Common myeloid progenitor, CD34-positive (primary cell): ENCODE measurements at regions not wholly inside any gene's neighbourhood (a gene's known extent, or its start where the extent isn't known, plus 50 kb on each side); places are given as distances from the start of the nearest gene placed in this dataset.

Source experiments
- CTCF ChIA-PET: fragments of 350-600 bp; sonication (Branson Sonifier 250); formaldehyde crosslinking; loops from one replicate; lab custom pipeline; 2021; ENCODE audit warnings: antibody characterized with exemption; lab: Charles Lee
- POLR2A ChIA-PET: fragments of 350-600 bp; sonication (Branson Sonifier 250); formaldehyde crosslinking; loops from one replicate; lab custom pipeline; 2021; ENCODE audit warnings: antibody characterized with exemption; lab: Charles Lee
- DNase-seq, 3 donors: peaks; one replicate each; pipeline versions ENCODE4 v3.0.0 to v3.0.0-alpha.2; 2013
- H3K27ac ChIP-seq, 2 experiments: 1 replicate in 1 of 2; 2 replicates in 1 of 2; pipeline ENCODE4 v1.7.0; 2013; ENCODE audit warnings: inconsistent platforms in 2 of 2, low read length in 2 of 2, mild to moderate bottlenecking in 2 of 2, low read depth in 1 of 2, moderate library complexity in 1 of 2; ENCODE audit not compliant: severe bottlenecking in 2 of 2, insufficient read depth in 1 of 2, poor library complexity in 1 of 2
- H3K27me3 ChIP-seq, 5 experiments: replicated peaks in 2 of 5; 1 replicate in 3 of 5; 2 replicates in 2 of 5; pipeline versions ENCODE4 v1.6.1 to v1.7.0; 2013; ENCODE audit warnings: low read length in 4 of 5, mild to moderate bottlenecking in 2 of 5, moderate library complexity in 2 of 5, inconsistent platforms in 1 of 5; ENCODE audit not compliant: insufficient read depth in 5 of 5, control insufficient read depth in 4 of 5
- H3K36me3 ChIP-seq, 4 experiments: 1 replicate in 2 of 4; 2 replicates in 2 of 4; pipeline versions ENCODE4 v1.6.1 to v1.7.0; 2013; ENCODE audit warnings: low read length in 3 of 4, control low read depth in 1 of 4, mild to moderate bottlenecking in 1 of 4; ENCODE audit not compliant: control insufficient read depth in 4 of 4, insufficient read depth in 4 of 4
- H3K4me1 ChIP-seq, 4 experiments: 1 replicate in 3 of 4; 2 replicates in 1 of 4; pipeline versions ENCODE4 v1.6.1 to v1.7.1; 2013; ENCODE audit warnings: low read length in 3 of 4, mild to moderate bottlenecking in 3 of 4, control low read depth in 1 of 4, inconsistent platforms in 1 of 4, moderate library complexity in 1 of 4; ENCODE audit not compliant: control insufficient read depth in 4 of 4, insufficient read depth in 4 of 4; ENCODE audit errors: control extremely low read depth in 1 of 4
- H3K4me3 ChIP-seq, 7 experiments: 1 replicate in 4 of 7; 2 replicates in 3 of 7; pipeline versions ENCODE4 v1.5.1 to v1.7.0; 2013; ENCODE audit warnings: mild to moderate bottlenecking in 7 of 7, low read length in 6 of 7, moderate library complexity in 6 of 7, inconsistent platforms in 2 of 7, low read depth in 2 of 7, control low read depth in 1 of 7; ENCODE audit not compliant: insufficient read depth in 4 of 7, control insufficient read depth in 1 of 7; ENCODE audit errors: extremely low read depth in 1 of 7
- H3K9me3 ChIP-seq, 5 experiments: 1 replicate in 4 of 5; 2 replicates in 1 of 5; pipeline versions ENCODE4 v1.6.1 to v1.7.1; 2013; ENCODE audit warnings: low read length in 4 of 5, mild to moderate bottlenecking in 2 of 5, inconsistent platforms in 1 of 5, low read depth in 1 of 5, moderate library complexity in 1 of 5; ENCODE audit not compliant: control insufficient read depth in 4 of 5, insufficient read depth in 2 of 5; ENCODE audit errors: control extremely low read depth in 1 of 5
- WGBS: methylation state at CpG from one replicate; pipeline ENCODE4 v1.1.5; 2013; ENCODE audit not compliant: insufficient coverage; 5-methylcytosine and 5-hydroxymethylcytosine counted together

DNA sequence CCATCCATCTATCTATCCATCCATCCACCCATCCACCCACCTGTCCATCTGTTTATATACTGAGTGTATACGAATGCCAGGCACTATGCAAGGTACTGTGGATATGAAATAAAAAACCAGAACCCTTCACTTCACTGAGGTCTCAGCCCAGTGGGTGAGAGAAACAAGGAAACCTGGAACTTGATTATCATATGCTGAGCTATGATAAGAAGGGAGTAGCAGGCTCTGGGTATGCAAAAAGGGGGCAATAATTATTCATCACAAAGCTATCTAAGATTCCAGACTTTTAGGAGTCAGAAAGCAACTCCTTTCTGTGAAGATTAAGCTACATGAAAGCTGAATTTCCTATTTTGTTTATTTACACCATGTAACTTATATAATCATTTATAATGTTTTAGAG is 327.7 kb upstream of the IL12A start:
- Histone ChIP-seq H3K9me3 (peaks cover 0 to 6% (median 2%) of the 10 kb centered on the region in 5 experiments), H3K4me1 (no peaks in the 10 kb centered on the region), H3K36me3 (no peaks in the 10 kb centered on the region), H3K27ac (no peak overlapping the region), H3K27me3 (no peaks in the 10 kb centered on the region), H3K4me3 (no peak overlapping the region)
- DNase-seq = no peak
- WGBS = 100% methylated on average over 1 of the region's 1 CpG
- POLR2A ChIA-PET = no interaction called here
- CTCF ChIA-PET = no interaction called here

DNA sequence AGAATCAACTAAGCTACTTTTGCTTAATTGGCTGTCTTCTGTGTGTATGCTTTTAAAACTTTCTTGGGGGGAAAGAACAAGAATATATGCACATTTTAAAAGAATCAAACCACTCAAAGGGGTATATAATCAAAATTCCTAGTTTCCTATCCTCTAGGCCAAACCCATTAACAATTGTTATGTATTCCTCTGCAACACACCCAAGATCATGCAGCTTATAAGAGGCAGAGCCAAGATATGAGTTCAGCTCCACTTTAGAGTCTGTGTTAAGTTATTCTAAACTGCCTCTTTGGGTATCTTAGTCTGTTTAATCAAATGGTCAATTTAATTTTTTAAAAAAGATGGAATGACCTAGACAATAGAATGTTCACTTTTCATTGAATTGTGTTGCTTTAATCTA is 326.1 kb upstream of the IL12A start:
- peaks cover 0 to 6% (median 2%) of the 10 kb centered on the region in 5 experiments for H3K9me3 ChIP-seq
- ChIA-PET CTCF (no interaction called here), POLR2A (no interaction called here)

DNA sequence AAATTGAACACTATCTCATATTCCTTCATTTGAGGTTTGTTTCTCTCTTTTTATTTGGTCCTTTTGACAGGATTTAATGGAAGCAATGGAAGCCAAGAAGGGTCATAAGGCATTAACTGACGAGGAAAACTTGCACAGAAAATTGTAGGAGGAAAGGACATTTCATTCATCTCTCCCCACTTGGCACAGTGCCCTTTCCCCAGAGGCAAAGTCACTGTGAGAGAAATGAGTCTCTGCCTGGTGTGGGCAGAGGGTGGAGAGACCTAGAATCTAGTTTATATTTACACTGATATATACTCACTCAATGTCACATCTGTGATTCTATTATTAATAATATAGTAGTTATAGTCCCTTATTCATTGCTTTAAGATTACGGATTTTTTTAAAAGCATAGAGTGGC is 324.6 kb upstream of the IL12A start:
- ChIA-PET POLR2A (no interaction called here), CTCF (no interaction called here)
- Histone ChIP-seq H3K27ac (no peak overlapping the region), H3K9me3 (peaks cover 0 to 6% (median 2%) of the 10 kb centered on the region in 5 experiments), H3K4me1 (no peaks in the 10 kb centered on the region), H3K27me3 (no peaks in the 10 kb centered on the region), H3K36me3 (no peaks in the 10 kb centered on the region), H3K4me3 (no peak overlapping the region)
- DNase-seq = no peak
- no CpG with 5 or more reads among the region's 2 CpGs for WGBS

More for the DNA sequence above, 326.1 kb upstream of the IL12A start:
- no peak overlapping the region for H3K27ac ChIP-seq
- no peaks in the 10 kb centered on the region for H3K36me3 ChIP-seq
- no peaks in the 10 kb centered on the region for H3K27me3 ChIP-seq
- H3K4me1 ChIP-seq = no peaks in the 10 kb centered on the region
- no peak for DNase-seq
- H3K4me3 ChIP-seq = no peak overlapping the region

DNA sequence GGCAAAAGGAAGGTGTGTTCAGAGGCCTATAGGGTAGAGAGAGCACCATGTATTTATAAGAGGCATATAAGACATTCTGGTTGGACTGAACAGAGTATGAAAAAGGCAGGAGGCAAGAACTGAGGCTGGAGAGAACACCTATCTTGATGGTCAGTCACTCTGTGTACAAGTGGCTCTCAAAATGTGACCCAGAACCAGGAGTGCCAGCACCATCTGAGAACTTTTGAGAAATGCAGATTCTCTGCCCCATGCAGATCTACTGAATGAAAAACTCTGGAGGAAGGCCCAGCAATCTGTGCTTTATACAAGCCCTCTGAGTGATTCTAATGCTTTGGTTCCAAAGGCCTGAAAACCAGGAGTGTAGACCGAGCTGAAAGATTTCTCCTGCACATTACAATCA is 324.0 kb upstream of the IL12A start:
- POLR2A ChIA-PET = no interaction called here
- 92% methylated on average over 1 of the region's 1 CpG for WGBS
- no peak overlapping the region for H3K4me3 ChIP-seq
- peaks cover 0 to 6% (median 2%) of the 10 kb centered on the region in 5 experiments for H3K9me3 ChIP-seq
- no peak for DNase-seq
- CTCF ChIA-PET = no interaction called here
- H3K4me1 ChIP-seq = no peaks in the 10 kb centered on the region
- no peak overlapping the region for H3K27ac ChIP-seq
- H3K27me3 ChIP-seq = peaks cover 0 to 2% (median 0%) of the 10 kb centered on the region in 5 experiments
- H3K36me3 ChIP-seq = no peaks in the 10 kb centered on the region

DNA sequence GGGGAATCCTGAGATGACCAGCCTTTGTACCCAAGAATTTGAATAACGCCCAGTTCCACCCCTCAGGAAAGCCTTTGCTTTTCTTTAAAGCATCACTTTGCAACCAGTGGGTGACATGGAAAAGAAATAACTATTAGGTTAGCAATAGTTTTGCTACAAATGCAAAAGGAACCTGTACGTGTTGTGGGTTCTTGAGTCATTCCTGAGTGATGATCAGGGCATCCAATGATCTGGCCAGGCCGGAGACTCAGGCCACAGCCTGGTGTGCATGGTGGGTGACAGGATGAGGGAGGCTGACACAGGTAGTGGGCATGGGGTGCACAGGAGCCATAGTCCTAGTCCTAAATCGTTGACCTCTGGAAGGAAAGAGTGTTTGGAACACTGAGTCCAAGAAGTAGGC is 321.4 kb upstream of the IL12A start:
- DNase-seq = no peak
- WGBS = 80% methylated on average over 4 of the region's 4 CpGs
- no peak overlapping the region for H3K4me3 ChIP-seq

DNA sequence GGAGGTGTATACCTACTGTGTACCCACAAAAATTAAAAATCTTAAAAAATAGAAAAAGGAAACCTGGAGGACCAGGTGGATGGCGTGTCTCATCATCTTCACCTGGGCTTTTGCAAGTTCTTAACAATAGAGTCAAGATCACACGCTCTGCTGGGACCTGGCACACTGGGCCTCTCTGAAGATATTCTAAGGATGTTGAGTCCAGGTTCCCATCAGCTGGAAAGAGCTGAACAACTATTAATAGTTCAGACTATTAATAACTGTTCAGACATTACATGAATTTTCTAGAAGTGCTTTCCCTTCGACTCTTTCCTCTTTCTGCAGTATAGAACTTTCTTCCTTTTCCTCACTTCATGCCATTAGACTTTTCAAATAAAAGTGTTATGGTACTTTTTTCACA is 320.2 kb upstream of the IL12A start:
- no peak overlapping the region for H3K27ac ChIP-seq
- no peaks in the 10 kb centered on the region for H3K9me3 ChIP-seq
- DNase-seq = no peak
- H3K4me1 ChIP-seq = no peaks in the 10 kb centered on the region
- CTCF ChIA-PET = no interaction called here
- WGBS = 100% methylated on average over 2 of the region's 3 CpGs
- no peaks in the 10 kb centered on the region for H3K36me3 ChIP-seq
- peaks cover 0 to 2% (median 0%) of the 10 kb centered on the region in 5 experiments for H3K27me3 ChIP-seq
- POLR2A ChIA-PET = no interaction called here
- H3K4me3 ChIP-seq = no peak overlapping the region

More for the DNA sequence above, 321.4 kb upstream of the IL12A start:
- Histone ChIP-seq H3K9me3 (peaks cover 0 to 2% (median 0%) of the 10 kb centered on the region in 5 experiments), H3K4me1 (no peaks in the 10 kb centered on the region), H3K36me3 (no peaks in the 10 kb centered on the region), H3K27me3 (peaks cover 0 to 2% (median 0%) of the 10 kb centered on the region in 5 experiments), H3K27ac (no peak overlapping the region)
- ChIA-PET CTCF (no interaction called here), POLR2A (no interaction called here)

DNA sequence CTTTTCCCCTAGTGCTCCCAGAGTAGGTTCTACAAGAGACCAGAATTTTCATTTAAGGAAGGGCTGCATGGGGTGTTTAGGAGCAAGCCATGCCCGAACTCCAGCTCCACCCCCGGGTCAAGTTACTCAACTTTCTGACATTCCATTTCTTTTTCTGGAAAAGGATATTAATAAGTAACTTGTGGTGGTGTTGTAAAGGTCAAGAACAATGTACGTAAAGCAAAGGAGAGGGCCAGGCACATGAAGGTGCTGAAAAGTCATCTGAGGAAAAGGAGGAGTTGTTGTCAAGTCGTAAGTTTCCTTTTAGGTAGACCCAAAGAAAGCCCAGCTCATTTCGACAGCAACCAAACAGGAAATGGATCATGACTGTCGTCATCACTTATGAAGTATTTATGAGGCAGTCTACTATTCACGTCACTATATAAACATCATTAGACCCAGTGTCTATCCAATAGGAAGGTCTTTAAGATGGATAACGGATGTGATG is 319.6 kb upstream of the IL12A start:
- peak in 1 of 3 donors; percentile 2 for DNase-seq

More for the DNA sequence above, 319.6 kb upstream of the IL12A start:
- WGBS = 66% methylated on average over 4 of the region's 8 CpGs
- Histone ChIP-seq H3K9me3 (no peaks in the 10 kb centered on the region), H3K36me3 (no peaks in the 10 kb centered on the region), H3K27me3 (peaks cover 0 to 2% (median 0%) of the 10 kb centered on the region in 5 experiments), H3K4me1 (no peaks in the 10 kb centered on the region), H3K4me3 (no peak overlapping the region), H3K27ac (no peak overlapping the region)
- ChIA-PET POLR2A (no interaction called here), CTCF (no interaction called here)
